CD14-positive monocyte (primary cell): ENCODE measurements at regions not wholly inside any gene's neighbourhood (a gene's known extent, or its start where the extent isn't known, plus 50 kb on each side); places are given as distances from the start of the nearest gene placed in this dataset.

Experiments used
- DNase-seq, 3 donors: peaks; one replicate each; pipeline ENCODE4 v3.0.0-alpha.2; 2011 to 2022
- H2AFZ ChIP-seq: 2 replicates; pipeline ENCODE4 v1.6.0; 2012; ENCODE audit warnings: mild to moderate bottlenecking, low read depth, low read length, inconsistent platforms; ENCODE audit not compliant: insufficient read depth, poor library complexity, severe bottlenecking
- H3K27ac ChIP-seq, 2 donors: 1 replicate in 1 of 2; 2 replicates in 1 of 2; pipeline ENCODE4 v1.5.1; 2012 to 2013; ENCODE audit warnings: low read length in 2 of 2, control low read depth in 1 of 2, inconsistent platforms in 1 of 2, low read depth in 1 of 2, mild to moderate bottlenecking in 1 of 2
- H3K27me3 ChIP-seq, 2 donors: one replicate each; pipeline versions ENCODE4 v1.6.0 to v1.6.1; 2011 to 2013; ENCODE audit warnings: low read length in 2 of 2; ENCODE audit not compliant: control insufficient read depth in 2 of 2, insufficient read depth in 2 of 2
- H3K36me3 ChIP-seq, 2 donors: replicated peaks in 1 of 2; 1 replicate in 1 of 2; 2 replicates in 1 of 2; pipeline versions ENCODE4 v1.5.1 to v1.6.1; 2012 to 2013; ENCODE audit warnings: low read length in 2 of 2, control low read depth in 1 of 2, inconsistent platforms in 1 of 2, mild to moderate bottlenecking in 1 of 2; ENCODE audit not compliant: insufficient read depth in 2 of 2, control insufficient read depth in 1 of 2
- H3K4me1 ChIP-seq, 2 donors: 1 replicate in 1 of 2; 2 replicates in 1 of 2; pipeline versions ENCODE4 v1.5.1 to v1.6.1; 2012 to 2013; ENCODE audit warnings: low read length in 2 of 2, control low read depth in 1 of 2, inconsistent platforms in 1 of 2, mild to moderate bottlenecking in 1 of 2, moderate library complexity in 1 of 2; ENCODE audit not compliant: insufficient read depth in 2 of 2, control insufficient read depth in 1 of 2
- H3K4me2 ChIP-seq: replicated peaks from 2 replicates; pipeline ENCODE3; 2012; ENCODE audit warnings: low read length, moderate library complexity, mild to moderate bottlenecking; ENCODE audit not compliant: poor library complexity, severe bottlenecking; ENCODE audit errors: extremely low read depth
- H3K4me3 ChIP-seq, 3 experiments: fragments of 200-600 bp in 1 of 3; sonication (generic) in 1 of 3; replicated peaks in 1 of 3; 1 replicate in 2 of 3; 2 replicates in 1 of 3; pipeline ENCODE4 v1.5.1; 2011 to 2013; ENCODE audit warnings: low read length in 3 of 3, mild to moderate bottlenecking in 3 of 3, control low read depth in 2 of 3, low read depth in 2 of 3, inconsistent platforms in 1 of 3, moderate library complexity in 1 of 3
- H3K79me2 ChIP-seq: 2 replicates; pipeline ENCODE4 v1.6.0; 2012; ENCODE audit warnings: mild to moderate bottlenecking, control low read depth, inconsistent platforms, low read length, moderate library complexity; ENCODE audit not compliant: insufficient read depth
- H3K9ac ChIP-seq: 2 replicates; pipeline ENCODE4 v1.6.0; 2017; ENCODE audit warnings: low read length, mild to moderate bottlenecking; ENCODE audit not compliant: insufficient read depth, poor library complexity, severe bottlenecking
- H3K9me3 ChIP-seq, 2 donors: replicated peaks in 1 of 2; 1 replicate in 1 of 2; 2 replicates in 1 of 2; pipeline versions ENCODE4 v1.5.1 to v1.6.1; 2012 to 2013; ENCODE audit warnings: low read length in 2 of 2, control low read depth in 1 of 2; ENCODE audit not compliant: control insufficient read depth in 1 of 2, insufficient read depth in 1 of 2
- H4K20me1 ChIP-seq: 2 replicates; pipeline ENCODE4 v1.6.0; 2012; ENCODE audit warnings: mild to moderate bottlenecking, low read length, control low read depth, moderate library complexity; ENCODE audit not compliant: insufficient read depth
- H3K27ac Mint-ChIP-seq, 7 donors: one replicate each; pipeline ENCODE4 v1.8.0; 2020; ENCODE audit warnings: mild to moderate bottlenecking in 7 of 7, mixed read lengths in 7 of 7, moderate library complexity in 6 of 7, inconsistent platforms in 2 of 7
- H3K27me3 Mint-ChIP-seq, 3 donors: one replicate each; pipeline ENCODE4 v1.8.0; 2021 to 2022; ENCODE audit warnings: low read depth in 3 of 3, mild to moderate bottlenecking in 3 of 3, mixed read lengths in 3 of 3, moderate library complexity in 3 of 3, inconsistent platforms in 1 of 3
- H3K36me3 Mint-ChIP-seq, 2 donors: one replicate each; pipeline ENCODE4 v1.8.0; 2020; ENCODE audit warnings: mixed read lengths in 2 of 2, inconsistent platforms in 1 of 2, mild to moderate bottlenecking in 1 of 2
- H3K4me1 Mint-ChIP-seq: one replicate; pipeline ENCODE4 v1.8.0; 2020; ENCODE audit warnings: mild to moderate bottlenecking, mixed read lengths
- H3K4me3 Mint-ChIP-seq, 2 donors: one replicate each; pipeline ENCODE4 v1.8.0; 2020; ENCODE audit warnings: mild to moderate bottlenecking in 2 of 2, mixed read lengths in 2 of 2, moderate library complexity in 1 of 2
- H3K9me3 Mint-ChIP-seq, 7 donors: one replicate each; pipeline ENCODE4 v1.8.0; 2020 to 2022; ENCODE audit warnings: mixed read lengths in 7 of 7, mild to moderate bottlenecking in 6 of 7, moderate library complexity in 6 of 7, inconsistent platforms in 2 of 7
- CTCF ChIP-seq: fragments of 200-600 bp; IDR thresholded peaks from one replicate; pipeline ENCODE4 v1.8.0; 2022; ENCODE audit warnings: antibody characterized with exemption, mild to moderate bottlenecking
- WGBS: methylation state at CpG from one replicate; pipeline ENCODE4 v1.1.5; 2013; ENCODE audit warnings: missing lambda C conversion rate; ENCODE audit not compliant: insufficient coverage; 5-methylcytosine and 5-hydroxymethylcytosine counted together
- intact Hi-C, 2 donors: fragments of 100-400 bp; cut with micrococcal nuclease; formaldehyde crosslinking; loops; one replicate each; pipeline versions ENCODE4 v1.15.0 to v1.15.1; 2023

GRCh38 chr13:59416561-59416960 is 747.2 kb downstream of the DIAPH3 start:
- H3K4me3 Mint-ChIP-seq, result no peak overlapping the region
- H3K9me3 Mint-ChIP-seq, result peaks cover 0 to 15% (median 4%) of the 10 kb centered on the region in 7 donors
- no peaks in the 10 kb centered on the region for H3K27me3 Mint-ChIP-seq

GRCh38 chr13:59422646-59423045 is 741.1 kb downstream of the DIAPH3 start:
- no peak for DNase-seq
- H3K36me3 Mint-ChIP-seq, result no peaks in the 10 kb centered on the region
- peaks cover 0 to 13% (median 4%) of the 10 kb centered on the region in 7 donors for H3K9me3 Mint-ChIP-seq
- Histone ChIP-seq H3K4me2 (no peak overlapping the region), H2AFZ (no peak overlapping the region), H3K9ac (no peak overlapping the region), H3K4me1 (no peaks in the 10 kb centered on the region), H4K20me1 (no peaks in the 10 kb centered on the region), H3K27me3 (no peaks in the 10 kb centered on the region), H3K9me3 (no peaks in the 10 kb centered on the region), H3K4me3 (no peak overlapping the region), H3K79me2 (no peaks in the 10 kb centered on the region), H3K27ac (no peak overlapping the region), H3K36me3 (no peaks in the 10 kb centered on the region)
- H3K4me1 Mint-ChIP-seq, result no peaks in the 10 kb centered on the region
- no peak for TF ChIP-seq CTCF
- intact Hi-C loops, result no loop called here
- H3K27me3 Mint-ChIP-seq, result peaks cover 2 to 3% (median 2%) of the 10 kb centered on the region in 3 donors
- no peak overlapping the region for H3K4me3 Mint-ChIP-seq
- H3K27ac Mint-ChIP-seq, result no peak overlapping the region
- 75% methylated on average over 4 of the region's 4 CpGs for WGBS

More at GRCh38 chr13:59416561-59416960, 747.2 kb downstream of the DIAPH3 start:
- Mint-ChIP-seq H3K36me3 (no peaks in the 10 kb centered on the region), H3K4me1 (no peaks in the 10 kb centered on the region), H3K27ac (no peak overlapping the region)
- Histone ChIP-seq H3K4me2 (no peak overlapping the region), H3K4me1 (no peaks in the 10 kb centered on the region), H3K4me3 (no peak overlapping the region), H3K36me3 (no peaks in the 10 kb centered on the region), H3K9ac (no peak overlapping the region), H3K27me3 (no peaks in the 10 kb centered on the region), H2AFZ (no peak overlapping the region), H3K27ac (no peak overlapping the region), H3K79me2 (no peaks in the 10 kb centered on the region), H4K20me1 (no peaks in the 10 kb centered on the region), H3K9me3 (no peaks in the 10 kb centered on the region)
- intact Hi-C loops, result no loop called here
- TF ChIP-seq CTCF, result no peak
- DNase-seq, result no peak
- 80% methylated on average over 1 of the region's 2 CpGs for WGBS
